Skeletal muscle satellite cell (primary cell): ENCODE measurements at regions not wholly inside any gene's neighbourhood (a gene's known extent, or its start where the extent isn't known, plus 50 kb on each side); places are given as distances from the start of the nearest gene placed in this dataset. TPM values are rescaled to one million over a fixed set of nuclear protein-coding genes. Genes with fewer than 3 reads are reported as not detected.

Experiments
- H3K27me3 ChIP-seq: 2 replicates; pipeline ENCODE4 v1.7.0; 2013; ENCODE audit warnings: low read length; ENCODE audit not compliant: control insufficient read depth, insufficient read depth
- H3K36me3 ChIP-seq: 2 replicates; pipeline ENCODE4 v1.7.0; 2013; ENCODE audit warnings: mild to moderate bottlenecking, control low read depth, low read length; ENCODE audit not compliant: insufficient read depth
- H3K4me1 ChIP-seq: 2 replicates; pipeline ENCODE4 v1.7.0; 2013; ENCODE audit warnings: low read length; ENCODE audit not compliant: control insufficient read depth, insufficient read depth
- H3K4me2 ChIP-seq: 2 replicates; pipeline ENCODE4 v1.7.0; 2013; ENCODE audit warnings: mild to moderate bottlenecking, low read length
- H3K4me3 ChIP-seq: 2 replicates; pipeline ENCODE4 v1.7.0; 2013; ENCODE audit warnings: low read length
- H3K9ac ChIP-seq: 2 replicates; pipeline ENCODE4 v1.7.0; 2013; ENCODE audit warnings: mild to moderate bottlenecking, low read depth, low read length, moderate library complexity
- H3K9me3 ChIP-seq: replicated peaks from 2 replicates; pipeline ENCODE4 v1.7.0; 2013; ENCODE audit warnings: mild to moderate bottlenecking, control low read depth, low read length
- small RNA-seq: library from RNA; depleted of rRNA; stranded (forward); fragments of <200 nt; gene quantifications from one replicate; pipeline ENCODE3, GENCODE V24; 2012

DNA sequence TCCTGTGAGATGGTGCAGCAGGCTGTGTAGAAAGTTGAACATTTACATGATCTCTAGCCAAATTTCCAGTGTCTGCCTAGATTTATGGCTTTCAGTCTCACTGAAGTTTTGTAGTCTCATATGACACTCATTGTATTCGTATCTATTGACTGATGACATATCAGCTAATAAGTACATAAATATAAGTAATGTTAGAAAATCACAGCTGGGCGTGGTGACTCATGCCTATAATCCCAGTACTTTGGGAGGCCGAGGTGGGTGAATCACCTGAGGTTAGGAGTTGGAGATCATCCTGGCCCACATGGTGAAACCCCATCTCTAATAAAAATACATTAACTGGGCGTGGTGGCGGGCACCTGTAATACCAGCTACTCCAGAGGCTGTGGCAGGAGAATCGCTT, 54.7 kb upstream of the HTR2A start:
- Histone ChIP-seq H3K4me1 (peaks cover 3% of the 10 kb centered on the region), H3K27me3 (no peaks in the 10 kb centered on the region), H3K9me3 (no peaks in the 10 kb centered on the region), H3K36me3 (no peaks in the 10 kb centered on the region), H3K9ac (no peak overlapping the region), H3K4me2 (no peak overlapping the region), H3K4me3 (no peak overlapping the region)

- Histone ChIP-seq H3K27me3 (no peaks in the 10 kb centered on the region), H3K4me1 (peaks cover 3% of the 10 kb centered on the region), H3K4me3 (no peak overlapping the region), H3K36me3 (no peaks in the 10 kb centered on the region), H3K9me3 (no peaks in the 10 kb centered on the region), H3K9ac (no peak overlapping the region), H3K4me2 (no peak overlapping the region)
Measured at GRCh38 chr13:46949211-46949610, 52.4 kb upstream of the HTR2A start.

- no peaks in the 10 kb centered on the region for H3K9me3 ChIP-seq
- H3K4me1 ChIP-seq = peaks cover 3% of the 10 kb centered on the region
- H3K4me3 ChIP-seq = no peak overlapping the region
- no peaks in the 10 kb centered on the region for H3K27me3 ChIP-seq
- no peaks in the 10 kb centered on the region for H3K36me3 ChIP-seq
- H3K9ac ChIP-seq = no peak overlapping the region
- H3K4me2 ChIP-seq = no peak overlapping the region
Measured at GRCh38 chr13:46948338-46948737, 51.5 kb upstream of the HTR2A start.

GRCh38 chr13:46947425-46948191, 50.8 kb upstream of the HTR2A start:
- Histone ChIP-seq H3K4me1 (peaks cover 3% of the 10 kb centered on the region), H3K9ac (no peak overlapping the region), H3K9me3 (no peaks in the 10 kb centered on the region), H3K36me3 (no peaks in the 10 kb centered on the region), H3K4me3 (no peak overlapping the region), H3K27me3 (no peaks in the 10 kb centered on the region), H3K4me2 (no peak overlapping the region)

Small RNA genes in the stretch of these regions (small RNA-seq; reads per million reads assigned to genes)
- gene GNG5P5 (not detected), gene RN7SL700P (not detected)
